DMS53 treated with DMSO at 0.1 percent for 48 hours (cell line): ENCODE measurements at regions not wholly inside any gene's neighbourhood (a gene's known extent, or its start where the extent isn't known, plus 50 kb on each side); places are given as distances from the start of the nearest gene placed in this dataset.

Source experiments
- DNase-seq: peaks from one replicate; lab custom pipeline; 2025; ENCODE audit not compliant: unreplicated experiment; lab: John Stamatoyannopoulos, UW

- no peak for DNase-seq
These were observed 244.3 kb downstream of the DIO2 start for GRCh38 chr14:79967001-79967400.

GRCh38 chr14:79965896-79966295 lies 245.4 kb downstream of the DIO2 start:
- no peak for DNase-seq

GRCh38 chr14:79961197-79961596 lies 250.1 kb downstream of the DIO2 start:
- DNase-seq: peak; percentile 24

- no peak for DNase-seq
These were observed 251.0 kb downstream of the DIO2 start for GRCh38 chr14:79960288-79960687.

GRCh38 chr14:79951572-79951971 lies 259.7 kb downstream of the DIO2 start:
- no peak for DNase-seq

GRCh38 chr14:79949906-79950305 lies 261.4 kb downstream of the DIO2 start:
- no peak for DNase-seq

- no peak for DNase-seq
These were observed 263.8 kb downstream of the DIO2 start for GRCh38 chr14:79947440-79948054.

- DNase-seq: no peak
These were observed 272.1 kb downstream of the DIO2 start for GRCh38 chr14:79939235-79939634.

- DNase-seq: no peak
These were observed 273.1 kb downstream of the DIO2 start for GRCh38 chr14:79938185-79938584.

- no peak for DNase-seq
These were observed 273.9 kb downstream of the DIO2 start for GRCh38 chr14:79937433-79937832.

GRCh38 chr14:79924551-79924950 lies 286.8 kb downstream of the DIO2 start:
- DNase-seq: no peak

GRCh38 chr14:79920180-79920692 lies 291.1 kb downstream of the DIO2 start:
- no peak for DNase-seq
